Myocyte (in vitro differentiated cells): ENCODE measurements at regions not wholly inside any gene's neighbourhood (a gene's known extent, or its start where the extent isn't known, plus 50 kb on each side); places are given as distances from the start of the nearest gene placed in this dataset.

Source experiments
- DNase-seq: peaks from one replicate; pipeline ENCODE4 v3.0.0-alpha.2; 2012; ENCODE audit warnings: low read depth

GRCh38 chr20:11329271-11329670 is 588.4 kb upstream of the BTBD3 start:
- DNase-seq, result peak; percentile 11

GRCh38 chr20:11331096-11331495 is 586.6 kb upstream of the BTBD3 start:
- DNase-seq, result peak; percentile 32

- no peak for DNase-seq
These were observed 585.3 kb upstream of the BTBD3 start for GRCh38 chr20:11332381-11332780.

- no peak for DNase-seq
These were observed 584.1 kb upstream of the BTBD3 start for GRCh38 chr20:11333634-11334033.

GRCh38 chr20:11337361-11338130 is 580.1 kb upstream of the BTBD3 start:
- no peak for DNase-seq

- DNase-seq, result no peak
These were observed 579.0 kb upstream of the BTBD3 start for GRCh38 chr20:11338496-11339306.

GRCh38 chr20:11344939-11345338 is 572.8 kb upstream of the BTBD3 start:
- no peak for DNase-seq

GRCh38 chr20:11347738-11348137 is 570.0 kb upstream of the BTBD3 start:
- no peak for DNase-seq

- no peak for DNase-seq
These were observed 567.3 kb upstream of the BTBD3 start for GRCh38 chr20:11350126-11351005.

- DNase-seq, result no peak
These were observed 565.7 kb upstream of the BTBD3 start for GRCh38 chr20:11352041-11352440.

GRCh38 chr20:11354846-11355245 is 562.8 kb upstream of the BTBD3 start:
- DNase-seq, result no peak

GRCh38 chr20:11355345-11355744 is 562.3 kb upstream of the BTBD3 start:
- peak; percentile 55 for DNase-seq

GRCh38 chr20:11356061-11356460 is 561.6 kb upstream of the BTBD3 start:
- DNase-seq, result no peak

GRCh38 chr20:11362450-11362849 is 555.2 kb upstream of the BTBD3 start:
- no peak for DNase-seq

GRCh38 chr20:11364736-11365135 is 553.0 kb upstream of the BTBD3 start:
- no peak for DNase-seq

- no peak for DNase-seq
These were observed 551.0 kb upstream of the BTBD3 start for GRCh38 chr20:11366660-11367059.

GRCh38 chr20:11368499-11368898 is 549.2 kb upstream of the BTBD3 start:
- no peak for DNase-seq

GRCh38 chr20:11368965-11369711 is 548.6 kb upstream of the BTBD3 start:
- no peak for DNase-seq

- no peak for DNase-seq
These were observed 545.9 kb upstream of the BTBD3 start for GRCh38 chr20:11371831-11372230.

- DNase-seq, result peak; percentile 52
These were observed 544.6 kb upstream of the BTBD3 start for GRCh38 chr20:11372876-11373790.
